Stimulated activated CD8-positive, alpha-beta memory T cell treated with anti-CD3 and anti-CD28 coated beads, Interleukin-4, amount 100 ng/mL, for 48 hours (primary cell): ENCODE measurements at regions not wholly inside any gene's neighbourhood (a gene's known extent, or its start where the extent isn't known, plus 50 kb on each side); places are given as distances from the start of the nearest gene placed in this dataset.
"Not testable (repeated sequence)": the region's sequence is repeated elsewhere in the genome, so short reads cannot be mapped to it uniquely, and the experiment has no call there.

Experiments used
- DNase-seq: peaks from one replicate; pipeline ENCODE4 v3.0.0-alpha.2; 2020

DNA sequence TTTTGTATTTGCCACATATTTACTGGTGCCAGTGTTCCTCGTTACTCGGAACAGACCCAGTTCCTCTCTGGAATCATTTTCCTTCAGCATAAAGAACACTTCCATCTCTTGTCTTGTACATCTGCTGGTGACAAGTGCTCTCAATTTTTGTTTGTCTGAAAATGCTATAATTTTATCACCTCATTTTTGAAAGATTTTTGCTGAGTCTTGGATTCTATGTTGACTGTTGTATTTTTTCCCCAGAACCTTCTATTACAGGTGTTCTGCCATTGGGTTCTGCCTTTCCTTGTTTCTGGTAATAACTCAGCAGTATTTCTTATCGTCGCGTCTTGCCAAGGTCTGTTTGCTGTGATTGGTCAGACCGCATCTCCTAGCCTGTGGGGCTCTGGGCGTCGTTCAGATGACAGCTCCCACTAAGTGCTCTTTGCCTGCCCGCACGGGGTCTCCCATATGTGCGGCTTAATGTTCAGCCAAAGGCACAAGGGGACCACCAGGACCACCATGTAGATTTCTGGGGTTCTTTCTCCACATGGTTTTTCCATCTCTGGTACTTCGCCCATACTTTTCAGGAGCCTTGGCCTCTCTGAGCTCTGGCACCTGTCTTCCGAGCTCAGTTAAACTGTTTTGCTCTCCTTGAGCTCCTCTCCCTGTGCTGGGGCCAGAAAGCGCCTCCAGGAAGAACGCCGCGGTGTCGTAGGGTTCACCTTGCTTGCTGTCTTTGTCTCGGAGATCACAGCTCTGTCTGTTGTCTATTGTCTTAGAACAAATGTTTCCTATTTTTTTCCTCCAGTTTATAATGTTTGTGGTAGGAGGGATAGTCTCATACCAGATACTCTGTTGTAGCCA, 80.0 kb downstream of the METRNL start:
- no peak for DNase-seq

DNA sequence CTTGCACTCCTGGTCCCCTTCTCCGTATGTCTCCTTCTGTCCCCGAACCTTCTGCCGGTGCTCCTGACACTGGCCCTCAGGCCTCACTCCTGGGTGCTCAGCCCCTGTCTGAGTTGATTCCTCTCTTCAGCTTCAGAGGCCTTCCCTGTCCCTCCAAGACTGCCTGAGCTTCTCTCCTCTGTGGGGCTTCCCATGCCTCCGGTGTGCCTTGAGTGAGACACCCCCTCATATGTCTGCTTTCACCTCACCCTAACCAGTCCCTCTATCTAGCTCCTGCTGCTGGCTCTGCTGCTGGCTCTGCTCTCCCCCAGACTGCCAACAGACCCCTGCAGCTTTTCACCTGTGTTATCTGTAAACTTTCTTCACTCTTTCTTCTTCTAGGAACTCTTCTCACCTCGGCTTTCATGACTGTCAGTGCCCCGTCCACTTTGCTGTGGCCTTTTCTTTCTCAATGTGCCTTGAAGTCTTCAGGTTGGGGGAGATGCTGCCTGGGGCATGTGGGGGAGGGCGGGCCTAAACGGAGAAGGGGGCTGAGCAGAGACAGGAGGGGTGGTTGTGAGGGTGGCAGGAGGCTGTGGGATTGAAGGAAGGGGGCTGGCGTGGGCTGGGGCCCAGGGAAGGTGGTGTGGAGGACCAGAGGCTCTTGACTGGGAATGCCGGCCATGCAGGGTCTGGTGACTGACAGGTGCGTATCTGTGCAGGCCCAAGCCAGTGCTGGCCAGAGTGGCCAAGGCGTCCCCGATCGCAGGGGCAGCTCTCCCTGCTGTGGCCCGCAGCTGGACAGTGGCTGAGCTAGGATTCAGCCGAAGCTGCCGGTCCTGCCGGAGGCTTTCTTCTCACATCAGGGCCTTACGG, 81.3 kb downstream of the METRNL start:
- no peak for DNase-seq

DNA sequence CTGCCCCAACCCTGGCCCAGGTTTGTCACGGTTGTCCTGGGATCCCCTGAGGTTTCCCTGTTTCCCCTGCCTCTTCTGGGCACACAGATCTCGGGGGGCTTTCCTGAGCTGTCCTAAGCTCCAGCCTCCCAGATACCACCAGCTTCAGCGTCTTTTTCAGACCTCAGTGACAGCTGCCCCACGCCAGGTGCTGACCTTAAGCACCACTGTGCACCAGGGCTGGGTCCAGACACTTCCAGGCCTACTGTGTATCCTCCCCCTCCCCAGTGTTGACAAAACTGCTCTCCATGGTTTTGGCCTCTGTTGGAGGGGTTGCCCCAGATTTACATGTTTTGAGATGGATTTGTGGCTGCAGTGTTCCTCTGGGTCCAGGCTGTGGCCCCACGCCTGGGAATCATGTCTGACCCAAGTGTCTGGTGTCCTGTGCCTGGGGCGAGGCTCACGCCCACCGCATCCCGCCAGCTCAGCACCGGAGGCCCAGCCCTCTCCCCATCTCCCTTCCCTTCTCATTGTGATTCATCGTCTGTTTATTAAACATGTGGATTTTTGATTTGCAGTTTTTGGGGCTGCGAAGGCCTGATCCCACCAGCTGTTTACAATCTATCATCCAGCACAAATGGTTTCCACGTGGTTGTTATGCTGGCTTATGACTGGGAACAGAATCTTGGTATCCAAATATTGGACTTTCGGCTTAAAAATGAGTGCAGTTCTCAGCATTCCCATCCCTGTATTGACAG, 82.1 kb downstream of the METRNL start:
- no peak for DNase-seq

DNA sequence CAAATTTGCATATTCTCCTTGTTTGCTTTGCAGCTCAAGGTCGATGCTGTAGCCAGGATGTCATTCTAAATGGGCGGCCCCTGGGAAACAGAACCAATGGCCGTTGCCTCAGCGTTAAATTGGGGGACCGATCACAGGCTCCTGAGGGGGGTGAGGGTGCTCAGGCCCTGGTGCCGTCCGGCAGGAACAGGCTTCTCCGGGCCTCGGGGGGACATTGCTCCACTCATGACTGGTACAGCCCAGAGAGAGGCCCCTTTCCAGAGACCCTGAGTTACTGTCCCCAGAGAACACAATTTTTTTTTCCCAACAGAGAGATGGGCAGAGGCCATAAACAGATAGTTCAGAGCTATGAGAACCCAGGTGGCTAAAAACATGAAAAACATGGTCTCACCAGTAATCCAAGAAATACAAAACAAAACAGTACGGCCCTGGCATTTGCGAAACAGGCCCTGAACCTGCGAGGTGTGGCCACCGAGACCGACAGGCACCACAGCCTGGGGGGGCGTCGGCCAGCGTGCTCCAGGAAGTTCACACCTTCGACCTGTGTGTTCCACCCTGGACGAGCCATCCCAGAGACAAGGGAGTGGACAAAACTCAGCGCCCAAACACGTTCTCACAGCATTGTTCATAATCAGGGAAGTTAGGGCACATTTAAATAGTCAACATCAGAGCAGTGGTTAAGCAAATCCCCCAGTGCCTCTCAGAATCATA, 82.8 kb downstream of the METRNL start:
- DNase-seq: no peak

DNA sequence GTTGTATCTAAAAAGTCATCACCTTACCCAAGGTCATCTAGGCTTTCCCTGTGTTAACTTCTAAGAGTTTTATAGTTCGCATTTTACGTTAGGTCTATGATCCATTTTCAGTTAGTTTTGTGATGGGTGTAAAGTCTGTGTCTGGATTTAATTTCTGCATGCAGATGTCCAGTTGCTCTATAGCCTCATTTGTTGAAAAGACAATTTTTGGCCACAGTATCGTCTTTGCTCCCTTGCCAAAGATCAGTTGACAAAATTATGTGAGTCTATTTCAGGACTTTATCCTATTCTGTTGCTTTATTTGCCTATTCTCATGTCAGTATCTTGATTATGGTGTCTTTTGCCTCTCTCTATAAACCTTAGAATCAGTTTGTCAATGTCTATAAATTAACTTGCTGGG, 85.1 kb downstream of the METRNL start:
- no peak for DNase-seq

DNA sequence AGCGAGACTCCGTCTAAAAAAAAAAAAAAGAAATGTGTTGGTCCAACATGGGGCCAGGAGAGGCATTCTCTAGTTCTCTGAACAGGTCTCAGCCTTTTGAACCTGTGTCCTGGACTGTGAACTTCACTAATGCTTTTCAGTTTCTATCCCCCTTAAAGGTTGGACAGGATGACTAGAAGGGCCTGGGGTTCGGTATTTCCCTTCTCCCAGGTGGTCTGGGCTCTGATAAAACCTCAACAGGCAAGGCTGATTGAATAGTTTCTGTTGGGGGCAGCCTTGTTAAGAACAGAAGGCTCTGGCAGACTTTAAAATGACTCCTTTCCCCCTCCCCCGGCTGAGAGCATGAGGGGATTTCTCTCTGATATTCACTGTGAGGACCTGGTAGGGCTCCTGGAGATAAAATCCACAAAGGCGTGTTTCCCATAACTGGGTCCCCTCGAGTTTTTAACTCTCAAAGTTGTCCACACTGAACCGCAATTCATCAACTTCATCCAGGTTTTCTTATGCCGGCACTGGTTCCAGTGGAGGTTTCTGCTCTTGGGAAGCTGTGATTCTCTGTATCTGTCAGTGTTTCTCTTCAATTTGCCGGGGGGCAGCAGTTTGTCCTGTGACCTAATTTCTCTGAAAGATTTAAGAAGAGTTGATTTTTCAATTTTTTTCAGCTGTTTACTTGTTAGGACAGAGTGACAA, 91.3 kb downstream of the METRNL start:
- peak; percentile 20 for DNase-seq

DNA sequence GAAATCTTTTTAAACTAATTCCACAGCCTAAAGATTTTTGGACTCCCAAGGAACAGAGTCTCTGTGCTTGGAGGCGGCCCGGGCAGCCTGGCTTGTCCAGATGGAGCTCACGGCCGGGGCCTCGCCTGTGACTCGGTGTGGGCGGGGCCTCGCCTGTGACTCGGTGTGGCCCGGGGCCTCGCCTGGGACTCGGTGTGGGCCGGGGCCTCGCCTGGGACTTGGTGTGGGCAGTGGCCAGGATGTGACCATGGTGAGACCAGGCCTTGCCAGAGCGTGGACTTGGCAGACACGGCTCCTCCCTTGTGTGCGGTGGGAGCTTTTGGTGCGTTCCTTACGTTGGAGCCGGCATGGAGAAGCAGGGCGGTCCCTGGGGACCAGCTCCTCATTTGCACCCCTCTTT, 92.3 kb downstream of the METRNL start:
- peak; percentile 17 for DNase-seq

DNA sequence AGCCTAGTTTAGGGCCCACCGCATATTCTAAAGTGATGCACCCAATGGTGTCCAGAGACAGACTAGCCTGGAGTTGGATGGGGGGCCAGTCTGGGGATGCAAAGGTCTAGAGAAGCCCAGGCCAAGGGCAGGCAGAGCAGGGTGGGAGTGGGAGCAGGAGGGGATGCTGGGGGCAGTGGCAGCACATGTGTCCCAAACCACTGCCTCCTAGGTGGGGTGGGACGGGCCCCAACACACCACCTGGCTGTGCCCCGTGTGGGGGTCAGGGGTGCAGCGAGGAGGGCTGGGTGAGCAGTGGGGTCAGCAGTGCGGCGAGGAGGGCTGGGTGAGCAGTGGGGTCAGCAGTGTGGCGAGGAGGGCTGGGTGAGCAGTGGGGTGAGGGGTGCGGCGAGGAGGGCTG, 92.7 kb downstream of the METRNL start:
- DNase-seq: not testable (repeated sequence)

DNA sequence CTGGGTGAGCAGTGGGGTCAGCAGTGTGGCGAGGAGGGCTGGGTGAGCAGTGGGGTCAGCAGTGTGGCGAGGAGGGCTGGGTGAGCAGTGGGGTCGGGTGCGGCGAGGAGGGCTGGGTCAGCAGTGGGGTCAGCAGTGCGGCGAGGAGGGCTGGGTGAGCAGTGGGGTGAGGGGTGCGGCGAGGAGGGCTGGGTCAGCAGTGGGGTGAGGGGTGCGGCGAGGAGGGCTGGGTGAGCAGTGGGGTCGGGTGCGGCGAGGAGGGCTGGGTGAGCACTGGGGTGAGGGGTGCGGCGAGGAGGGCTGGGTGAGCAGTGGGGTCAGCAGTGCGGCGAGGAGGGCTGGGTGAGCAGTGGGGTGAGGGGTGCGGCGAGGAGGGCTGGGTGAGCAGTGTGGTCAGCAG, 93.2 kb downstream of the METRNL start:
- not testable (repeated sequence) for DNase-seq

DNA sequence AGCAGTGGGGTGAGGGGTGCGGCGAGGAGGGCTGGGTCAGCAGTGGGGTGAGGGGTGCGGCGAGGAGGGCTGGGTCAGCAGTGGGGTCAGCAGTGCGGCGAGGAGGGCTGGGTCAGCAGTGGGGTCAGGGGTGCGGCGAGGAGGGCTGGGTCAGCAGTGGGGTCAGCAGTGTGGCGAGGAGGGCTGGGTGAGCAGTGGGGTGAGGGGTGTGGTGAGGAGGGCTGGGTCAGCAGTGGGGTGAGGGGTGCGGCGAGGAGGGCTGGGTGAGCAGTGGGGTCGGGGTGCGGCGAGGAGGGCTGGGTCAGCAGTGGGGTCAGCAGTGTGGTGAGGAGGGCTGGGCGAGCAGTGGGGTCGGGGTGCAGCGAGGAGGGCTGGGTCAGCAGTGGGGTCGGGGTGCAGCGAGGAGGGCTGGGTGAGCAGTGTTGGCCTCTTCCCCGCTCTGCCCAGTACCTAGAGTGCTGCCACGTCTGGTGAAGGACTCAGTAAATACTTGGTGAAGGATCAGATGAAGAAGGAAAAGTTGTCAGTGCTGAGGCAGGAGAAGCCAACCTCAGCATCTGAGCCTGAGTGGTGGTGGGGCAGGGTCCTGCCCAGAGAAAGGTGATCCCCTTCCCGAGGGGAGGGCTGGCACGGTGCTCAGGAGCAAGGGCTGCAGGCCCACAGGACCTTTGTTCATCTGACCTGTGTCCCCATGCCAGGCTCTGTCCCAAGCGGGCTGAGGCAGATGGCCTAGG, 93.9 kb downstream of the METRNL start:
- DNase-seq: peak; percentile 12

DNA sequence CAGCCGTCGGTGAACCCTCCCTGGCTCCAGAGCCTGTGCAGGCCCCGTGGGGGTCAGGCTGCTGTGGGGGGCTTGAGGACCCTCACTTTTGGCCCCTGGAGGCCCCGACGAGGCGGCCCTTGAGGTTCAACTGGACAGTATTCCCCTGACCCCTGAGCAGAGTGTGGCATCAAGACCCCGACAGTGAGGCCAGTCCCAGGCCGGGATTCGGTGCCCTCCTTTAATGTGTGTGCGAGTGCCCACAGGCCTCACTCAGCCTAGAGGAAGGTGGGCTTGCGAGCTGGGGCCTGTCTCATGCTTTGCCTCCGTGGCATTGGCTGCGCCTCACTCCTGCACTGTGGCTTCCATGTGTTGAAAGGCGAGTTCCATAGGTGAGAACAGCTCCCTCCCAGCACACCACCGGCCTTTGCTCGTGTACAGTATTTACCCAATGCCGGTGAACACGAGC, 94.5 kb downstream of the METRNL start:
- DNase-seq: peak; percentile 17

DNA sequence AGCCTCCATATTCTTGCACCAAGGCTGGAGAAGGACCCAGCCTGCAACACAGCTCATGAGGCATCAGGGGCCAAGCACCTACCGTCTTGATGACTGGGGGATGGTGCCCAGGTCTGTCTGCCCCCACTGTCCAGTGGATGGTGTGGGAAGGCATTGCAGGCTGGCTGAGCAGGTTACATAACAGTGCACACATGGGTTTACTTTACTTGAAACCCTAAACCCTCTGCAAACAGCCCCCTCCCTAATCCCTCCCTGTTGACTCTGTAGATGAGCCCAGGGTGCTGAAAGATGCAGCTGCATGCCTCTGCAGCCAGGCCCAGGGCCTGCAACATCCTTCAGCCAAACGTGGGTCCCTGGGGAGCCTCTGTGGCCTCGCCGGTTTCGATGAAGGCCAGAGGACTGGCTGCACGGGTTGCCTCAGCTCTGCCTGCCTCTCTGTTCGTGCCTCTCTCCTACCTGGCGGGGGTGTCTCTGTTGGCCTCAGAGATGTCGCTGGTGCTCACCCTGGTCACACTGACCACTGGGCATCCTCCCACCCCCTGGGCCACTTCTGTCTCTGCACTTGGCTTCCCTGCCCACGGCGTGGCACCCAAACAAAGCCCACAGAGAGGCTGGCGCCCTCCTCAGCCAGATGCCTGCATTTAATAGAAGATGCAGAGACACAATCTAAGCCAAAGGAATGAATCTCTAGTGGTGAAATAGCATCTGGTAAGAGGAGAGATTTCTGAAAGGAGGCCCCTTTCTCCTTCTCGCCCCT, 95.1 kb downstream of the METRNL start:
- peak; percentile 14 for DNase-seq

DNA sequence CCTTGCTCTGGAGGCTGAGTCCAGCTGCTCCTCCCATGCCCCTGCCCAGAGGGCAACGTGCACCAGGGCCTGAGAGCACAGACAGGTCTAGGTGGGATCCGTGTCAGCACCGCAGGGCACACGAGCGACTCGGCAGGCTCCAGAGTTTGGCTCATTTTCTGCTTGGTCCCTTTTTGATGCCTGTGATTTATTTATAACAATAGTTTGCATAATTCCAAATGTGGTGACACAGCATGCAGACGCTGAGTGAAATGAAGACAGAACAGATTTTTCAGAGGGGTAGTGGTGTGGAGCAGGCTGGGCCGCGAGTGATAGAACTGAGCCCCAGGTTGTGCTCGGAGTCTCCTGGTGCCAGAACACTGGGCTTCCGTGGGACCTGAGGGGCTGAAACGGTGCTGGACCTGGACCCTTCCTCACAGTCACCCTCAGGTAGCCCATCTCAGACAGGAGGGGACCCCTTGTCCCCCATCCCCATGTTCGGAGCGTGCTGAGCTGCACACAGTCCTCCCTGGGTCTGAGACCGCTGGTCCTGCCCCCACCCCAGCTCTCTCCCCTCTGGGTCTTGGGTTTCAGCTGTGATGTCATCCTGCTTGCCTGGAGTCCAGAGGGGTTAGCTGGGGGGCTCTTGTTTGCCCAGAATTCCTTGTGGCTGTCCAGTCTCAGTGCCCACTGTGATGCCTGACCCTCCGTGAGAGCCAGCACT, 95.9 kb downstream of the METRNL start:
- peak; percentile 13 for DNase-seq

DNA sequence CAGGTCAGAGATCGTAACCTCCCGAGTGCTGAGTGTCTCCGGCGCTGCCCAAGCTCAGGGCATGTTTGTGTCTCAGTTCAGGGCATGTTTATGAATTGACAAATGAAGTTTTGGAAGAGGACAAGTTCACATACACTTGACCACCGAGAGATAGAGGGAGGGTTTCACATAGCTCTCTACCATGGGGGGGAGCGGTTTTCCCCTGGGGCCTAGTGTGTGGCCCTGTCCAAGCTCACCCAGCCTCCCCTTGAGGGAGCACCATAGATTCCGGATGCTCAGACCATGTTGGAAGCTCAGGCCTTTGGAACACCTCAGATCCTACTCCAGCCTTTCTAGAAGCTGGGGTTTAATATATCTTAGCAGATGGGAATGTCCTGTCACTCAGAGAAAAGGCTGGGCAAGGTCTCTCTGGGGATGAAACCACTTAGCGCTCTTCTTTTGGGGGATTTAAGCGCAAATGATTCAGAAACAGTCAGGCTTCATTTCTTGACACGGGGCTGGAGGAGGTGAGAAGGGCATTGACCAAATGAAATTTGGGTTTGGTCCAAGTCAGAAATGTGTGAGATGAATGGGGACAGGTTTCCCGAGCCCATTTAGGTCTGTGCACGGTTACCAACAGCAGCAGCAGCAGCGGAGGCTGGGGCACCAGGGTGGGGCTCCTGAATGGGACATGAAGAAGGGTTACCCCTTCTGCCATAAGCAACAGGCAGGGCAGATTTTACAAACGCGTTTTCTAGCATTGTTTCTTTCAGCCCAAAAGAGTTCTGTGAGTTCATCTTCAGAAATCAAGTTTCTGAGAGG, 96.6 kb downstream of the METRNL start:
- peak; percentile 15 for DNase-seq

DNA sequence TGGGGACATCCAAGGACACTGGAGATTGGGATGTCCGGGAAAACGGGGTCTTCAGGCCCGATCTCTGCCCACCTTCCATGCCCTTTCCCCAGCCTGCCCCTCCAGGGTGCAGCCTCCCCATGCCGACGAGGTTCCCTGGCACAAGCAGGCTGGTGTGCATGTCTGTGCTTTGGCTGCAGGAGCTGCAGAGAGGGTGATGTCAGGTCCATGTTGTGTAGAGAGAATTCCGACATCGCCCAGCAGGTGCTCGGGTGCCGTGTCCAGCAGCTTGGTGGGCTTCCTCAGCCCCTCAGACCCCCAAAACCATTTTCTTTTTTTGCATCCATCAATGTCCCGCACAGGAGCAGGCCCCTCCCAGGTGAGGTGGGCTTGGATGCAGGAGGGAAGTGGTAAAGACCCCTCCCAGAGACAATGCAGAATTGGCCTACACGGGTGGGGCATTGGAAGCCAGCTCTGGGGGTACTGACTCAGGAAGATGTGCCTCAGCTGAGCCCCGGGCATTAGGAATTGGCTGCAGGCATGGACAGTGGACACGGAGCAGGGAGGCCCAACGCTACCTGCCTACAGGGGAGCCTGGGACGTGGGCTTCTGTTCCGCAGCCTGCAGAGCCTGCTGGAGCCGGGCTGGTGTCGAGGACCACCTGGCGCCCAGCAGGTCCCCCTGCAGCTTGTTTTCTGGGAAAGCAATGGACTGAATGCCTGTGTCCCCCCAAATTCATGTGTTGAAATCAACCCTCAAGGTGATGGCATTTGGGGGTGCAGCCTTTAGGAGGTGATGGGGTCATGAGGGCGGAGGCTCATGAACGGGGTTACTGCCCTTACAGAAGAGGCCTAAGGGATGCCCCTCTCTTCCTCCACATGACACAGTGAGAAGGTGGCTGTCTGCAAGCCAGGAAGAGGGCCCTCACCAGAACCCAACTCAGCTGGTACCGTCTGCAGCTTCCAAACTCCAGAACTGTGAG, 97.5 kb downstream of the METRNL start:
- DNase-seq: peak; percentile 17

DNA sequence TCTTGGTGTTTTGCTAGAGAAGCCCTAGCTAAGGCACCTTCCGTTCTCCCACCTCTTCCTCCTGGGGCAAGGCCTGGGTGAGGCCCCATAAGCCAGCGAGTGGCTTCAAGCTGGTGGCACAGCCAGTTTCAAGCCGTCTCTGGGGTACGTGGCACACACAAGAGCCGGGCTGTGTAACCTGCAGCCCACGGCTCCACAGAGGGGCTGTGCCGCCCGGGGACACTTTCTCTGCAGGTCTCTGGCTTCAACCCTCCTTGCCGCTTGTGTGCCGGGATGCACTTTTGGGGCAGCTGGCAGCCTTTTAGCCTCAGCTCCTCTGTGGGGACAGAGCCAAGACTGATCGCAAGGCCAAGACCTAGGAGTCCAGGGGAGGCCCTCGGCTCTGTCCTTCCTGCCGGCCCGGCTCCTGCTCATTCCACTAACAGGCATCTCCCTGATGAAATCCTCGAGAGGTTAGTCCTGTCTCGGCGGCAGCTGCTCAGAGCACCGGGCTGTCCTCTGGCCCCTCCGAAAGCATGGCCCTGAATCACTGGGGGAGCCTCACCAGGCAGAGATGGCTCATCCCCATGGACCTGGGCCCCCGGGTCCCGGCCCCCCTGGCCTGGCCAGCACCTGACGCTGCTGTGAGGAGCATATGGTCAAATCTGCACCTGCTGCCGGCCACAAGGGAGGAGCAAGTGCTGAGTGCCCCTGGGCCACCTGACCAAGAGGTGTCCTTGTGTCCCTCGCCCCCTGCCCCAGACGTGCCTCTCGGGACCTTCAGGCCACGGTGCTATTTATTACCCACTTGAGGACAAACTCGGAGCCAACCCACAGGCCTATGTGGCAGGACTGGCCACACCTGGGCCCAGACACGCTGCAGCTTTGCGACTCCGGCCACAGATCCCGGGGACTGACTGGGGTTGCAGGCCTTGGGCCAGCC, 98.5 kb downstream of the METRNL start:
- DNase-seq: peak; percentile 21
